Ammon's horn (tissue), 1 donor: ENCODE measurements at regions not wholly inside any gene's neighbourhood (a gene's known extent, or its start where the extent isn't known, plus 50 kb on each side); places are given as distances from the start of the nearest gene placed in this dataset.

ENCODE experiments used
- DNase-seq: peaks from one replicate; pipeline ENCODE4 v3.0.0-alpha.2; 2016; ENCODE audit warnings: low spot score

GRCh38 chr5:58255970-58256369 is 203.9 kb downstream of the PLK2 start:
- DNase-seq: no peak

GRCh38 chr5:58255386-58255785 is 204.5 kb downstream of the PLK2 start:
- no peak for DNase-seq

- no peak for DNase-seq
Observed at GRCh38 chr5:58248221-58248620, 211.7 kb downstream of the PLK2 start.

- no peak for DNase-seq
Observed at GRCh38 chr5:58246461-58246944, 213.4 kb downstream of the PLK2 start.

GRCh38 chr5:58245476-58245840 is 214.4 kb downstream of the PLK2 start:
- peak; percentile 15 for DNase-seq

GRCh38 chr5:58244819-58245475 is 214.9 kb downstream of the PLK2 start:
- DNase-seq: no peak

GRCh38 chr5:58241389-58241788 is 218.5 kb downstream of the PLK2 start:
- DNase-seq: no peak

GRCh38 chr5:58240322-58240721 is 219.6 kb downstream of the PLK2 start:
- no peak for DNase-seq

- no peak for DNase-seq
Observed at GRCh38 chr5:58239731-58240130, 220.2 kb downstream of the PLK2 start.

- DNase-seq: no peak
Observed at GRCh38 chr5:58239045-58239444, 220.8 kb downstream of the PLK2 start.

- DNase-seq: no peak
Observed at GRCh38 chr5:58236498-58236897, 223.4 kb downstream of the PLK2 start.

- no peak for DNase-seq
Observed at GRCh38 chr5:58235299-58235698, 224.6 kb downstream of the PLK2 start.

- no peak for DNase-seq
Observed at GRCh38 chr5:58232130-58232529, 227.8 kb downstream of the PLK2 start.

GRCh38 chr5:58231041-58231440 is 228.8 kb downstream of the PLK2 start:
- no peak for DNase-seq

GRCh38 chr5:58228896-58229295 is 231.0 kb downstream of the PLK2 start:
- no peak for DNase-seq

- no peak for DNase-seq
Observed at GRCh38 chr5:58227858-58228257, 232.0 kb downstream of the PLK2 start.

- no peak for DNase-seq
Observed at GRCh38 chr5:58224661-58225060, 235.2 kb downstream of the PLK2 start.

- no peak for DNase-seq
Observed at GRCh38 chr5:58224221-58224620, 235.7 kb downstream of the PLK2 start.

- DNase-seq: no peak
Observed at GRCh38 chr5:58215364-58215763, 244.5 kb downstream of the PLK2 start.

- DNase-seq: no peak
Observed at GRCh38 chr5:58211441-58211840, 248.4 kb downstream of the PLK2 start.

GRCh38 chr5:58208674-58209073 is 251.2 kb downstream of the PLK2 start:
- no peak for DNase-seq

GRCh38 chr5:58207076-58207475 is 252.8 kb downstream of the PLK2 start:
- no peak for DNase-seq

- DNase-seq: no peak
Observed at GRCh38 chr5:58204966-58205365, 254.9 kb downstream of the PLK2 start.

- no peak for DNase-seq
Observed at GRCh38 chr5:58202941-58203444, 256.9 kb downstream of the PLK2 start.
